CD4-positive, alpha-beta T cell (primary cell): ENCODE measurements at regions not wholly inside any gene's neighbourhood (a gene's known extent, or its start where the extent isn't known, plus 50 kb on each side); places are given as distances from the start of the nearest gene placed in this dataset.

ENCODE experiments used
- ATAC-seq: fragments of 200-7000 bp; cut with Tn5 transposase; one replicate; pipeline ENCODE4 v1.10.0; 2022; ENCODE audit warnings: mild to moderate bottlenecking; ENCODE audit not compliant: poor library complexity
- CTCF ChIA-PET: fragments of 350-600 bp; sonication (Branson Sonifier 250); formaldehyde crosslinking; loops from one replicate; lab custom pipeline; 2021; ENCODE audit warnings: antibody characterized with exemption, inconsistent platforms; lab: Charles Lee
- POLR2A ChIA-PET: fragments of 350-600 bp; sonication (Branson Sonifier 250); formaldehyde crosslinking; loops from one replicate; lab custom pipeline; 2021; ENCODE audit warnings: antibody characterized with exemption, inconsistent platforms; lab: Charles Lee
- DNase-seq, 14 experiments: peaks; one replicate each; pipeline ENCODE4 v3.0.0-alpha.2; 2013 to 2020; ENCODE audit warnings: mixed read lengths in 2 of 14
- H3K27ac ChIP-seq, 2 donors: one replicate each; pipeline versions ENCODE4 v1.5.1 to v1.7.0; 2013; ENCODE audit warnings: low read length in 2 of 2, low read depth in 1 of 2, mild to moderate bottlenecking in 1 of 2
- H3K27me3 ChIP-seq, 2 experiments: 1 replicate in 1 of 2; 2 replicates in 1 of 2; pipeline versions ENCODE4 v1.6.1 to v1.7.0; 2013; ENCODE audit warnings: low read length in 2 of 2, control low read depth in 1 of 2, mild to moderate bottlenecking in 1 of 2, moderate library complexity in 1 of 2; ENCODE audit not compliant: insufficient read depth in 2 of 2, control insufficient read depth in 1 of 2
- H3K36me3 ChIP-seq: one replicate; pipeline ENCODE4 v1.6.1; 2013; ENCODE audit warnings: low read length, control low read depth; ENCODE audit not compliant: insufficient read depth
- H3K4me1 ChIP-seq: one replicate; pipeline ENCODE4 v1.6.1; 2013; ENCODE audit warnings: low read length, control low read depth; ENCODE audit not compliant: insufficient read depth
- H3K4me3 ChIP-seq: one replicate; pipeline ENCODE4 v1.5.1; 2013; ENCODE audit warnings: mild to moderate bottlenecking, low read length, moderate library complexity
- H3K9me3 ChIP-seq, 2 experiments: 1 replicate in 1 of 2; 2 replicates in 1 of 2; pipeline versions ENCODE4 v1.6.1 to v1.7.0; 2013; ENCODE audit warnings: low read length in 2 of 2, mild to moderate bottlenecking in 2 of 2, control low read depth in 1 of 2, moderate library complexity in 1 of 2; ENCODE audit not compliant: control insufficient read depth in 1 of 2, insufficient read depth in 1 of 2
- H3K27ac Mint-ChIP-seq: one replicate; pipeline ENCODE4 v1.8.0; 2020; ENCODE audit warnings: mixed read lengths
- H3K27me3 Mint-ChIP-seq: one replicate; pipeline ENCODE4 v1.8.0; 2021; ENCODE audit warnings: mixed read lengths
- H3K36me3 Mint-ChIP-seq: one replicate; pipeline ENCODE4 v1.8.0; 2021; ENCODE audit warnings: low read depth, mixed read lengths
- H3K4me1 Mint-ChIP-seq: one replicate; pipeline ENCODE4 v1.8.0; 2021; ENCODE audit warnings: low read depth, mixed read lengths
- H3K4me3 Mint-ChIP-seq: one replicate; pipeline ENCODE4 v1.8.0; 2020; ENCODE audit warnings: mild to moderate bottlenecking, mixed read lengths
- H3K9me3 Mint-ChIP-seq: one replicate; pipeline ENCODE4 v1.8.0; 2020; ENCODE audit warnings: mixed read lengths
- CTCF ChIP-seq: fragments of 200-600 bp; IDR thresholded peaks from one replicate; pipeline ENCODE4 v1.8.0; 2022; ENCODE audit warnings: antibody characterized with exemption, mild to moderate bottlenecking
- intact Hi-C, 2 experiments: fragments of 100-400 bp; cut with DNase I in 1 of 2; cut with micrococcal nuclease in 1 of 2; formaldehyde crosslinking; loops; one replicate each; pipeline versions ENCODE4 v1.15.1 to v1.9.0; 2023 to 2025; cut with DNase I, micrococcal nuclease

- ChIA-PET POLR2A (interaction anchor here (1.3 kb wide), 1 partner anchor 129 kb away, joined by 4 read pairs; the partner anchor contains the start of gene CDYL), CTCF (no interaction called here)
- H3K27ac ChIP-seq, result no peak overlapping the region
- ATAC-seq (no peak), DNase-seq (peak in 1 of 14 experiments; percentile 19)
- peaks cover 6% of the 10 kb centered on the region for H3K4me1 ChIP-seq
- Mint-ChIP-seq H3K27ac (no peak overlapping the region), H3K9me3 (peaks cover 5% of the 10 kb centered on the region), H3K4me3 (peak overlapping the region; percentile 57), H3K27me3 (peaks cover 71% of the 10 kb centered on the region), H3K4me1 (peaks cover 8% of the 10 kb centered on the region), H3K36me3 (no peaks in the 10 kb centered on the region)
- no peak for TF ChIP-seq CTCF
- H3K4me3 ChIP-seq, result no peak overlapping the region
- intact Hi-C loops, result no loop called here
- H3K9me3 ChIP-seq, result no peaks in the 10 kb centered on the region
- H3K27me3 ChIP-seq, result peaks cover 11 to 18% of the 10 kb centered on the region in 2 experiments
- no peaks in the 10 kb centered on the region for H3K36me3 ChIP-seq
These were observed 128.5 kb upstream of the CDYL start for GRCh38 chr6:4647414-4648365.

GRCh38 chr6:4645713-4646360 lies 130.4 kb upstream of the CDYL start:
- H3K27me3 Mint-ChIP-seq, result peaks cover 76% of the 10 kb centered on the region
- DNase-seq (no peak), ATAC-seq (no peak)
- peaks cover 6% of the 10 kb centered on the region for H3K4me1 ChIP-seq
- no peaks in the 10 kb centered on the region for H3K36me3 Mint-ChIP-seq
- no peak overlapping the region for H3K27ac ChIP-seq
- ChIA-PET POLR2A (no interaction called here), CTCF (no interaction called here)
- no peaks in the 10 kb centered on the region for H3K9me3 ChIP-seq
- no peak overlapping the region for H3K4me3 Mint-ChIP-seq
- TF ChIP-seq CTCF, result no peak
- H3K27ac Mint-ChIP-seq, result no peak overlapping the region
- intact Hi-C loops, result no loop called here
- H3K27me3 ChIP-seq, result peaks cover 11 to 18% of the 10 kb centered on the region in 2 experiments
- H3K9me3 Mint-ChIP-seq, result no peaks in the 10 kb centered on the region
- H3K36me3 ChIP-seq, result no peaks in the 10 kb centered on the region
- H3K4me1 Mint-ChIP-seq, result peaks cover 8% of the 10 kb centered on the region
- H3K4me3 ChIP-seq, result no peak overlapping the region

- no peak for TF ChIP-seq CTCF
- H3K27ac Mint-ChIP-seq, result no peak overlapping the region
- Histone ChIP-seq H3K27me3 (peaks cover 11 to 18% of the 10 kb centered on the region in 2 experiments), H3K4me1 (peaks cover 6% of the 10 kb centered on the region), H3K9me3 (no peaks in the 10 kb centered on the region), H3K27ac (no peak overlapping the region), H3K36me3 (no peaks in the 10 kb centered on the region), H3K4me3 (no peak overlapping the region)
- DNase-seq (no peak), ATAC-seq (no peak)
- peaks cover 8% of the 10 kb centered on the region for H3K4me1 Mint-ChIP-seq
- POLR2A ChIA-PET, result no interaction called here
- no peaks in the 10 kb centered on the region for H3K9me3 Mint-ChIP-seq
- intact Hi-C loops, result no loop called here
- CTCF ChIA-PET, result no interaction called here
- H3K36me3 Mint-ChIP-seq, result no peaks in the 10 kb centered on the region
- H3K27me3 Mint-ChIP-seq, result peaks cover 80% of the 10 kb centered on the region
- no peak overlapping the region for H3K4me3 Mint-ChIP-seq
These were observed 131.2 kb upstream of the CDYL start for GRCh38 chr6:4644996-4645395.
